K562 (cell line): ENCODE measurements at regions not wholly inside any gene's neighbourhood (a gene's known extent, or its start where the extent isn't known, plus 50 kb on each side); places are given as distances from the start of the nearest gene placed in this dataset.

Experiments used
- ATAC-seq: fragments of 200-7000 bp; cut with Tn5 transposase; 3 replicates; pipeline ENCODE4 v1.9.1; 2020; ENCODE audit warnings: moderate library complexity
- BruUV-seq: library from RNA; stranded (reverse); fragments of 400-500 nt; replicated peaks from 2 replicates; lab custom pipeline; 2021; lab: Mats Ljungman, UMichigan
- CTCF ChIA-PET: fragments of 300-600 bp; formaldehyde crosslinking; extraction: SDS; loops from one replicate; lab custom pipeline; 2021; ENCODE audit warnings: low intra/inter-chr PET ratio; lab: Yijun Ruan, JAX
- POLR2A ChIA-PET: fragments of 300-600, 350-650 bp; sonication (Branson Sonifier 250); formaldehyde crosslinking; extraction: SDS; loops from one replicate; lab custom pipeline; 2021; ENCODE audit warnings: antibody characterized with exemption, inconsistent platforms; lab: Yijun Ruan, JAX
- DNase-seq, 4 experiments: peaks; one replicate each; pipeline versions ENCODE4 v3.0.0 to v3.0.0-alpha.2; 2011 to 2018; ENCODE audit warnings: low spot score in 3 of 4, mixed read lengths in 3 of 4; ENCODE audit errors: extremely low read depth in 1 of 4
- FAIRE-seq: peaks from 2 replicates; lab custom pipeline; 2011; peaks lifted over from hg19 to GRCh38; lab: Jason Lieb, UNC
- H2AFZ ChIP-seq: 2 replicates; pipeline ENCODE4 v1.6.0; 2011; ENCODE audit warnings: low read depth, low read length, control low read depth, inconsistent platforms
- H3K27ac ChIP-seq: fragments of 200-600 bp; 3 replicates; pipeline ENCODE4 v1.8.0; 2011; ENCODE audit warnings: low read depth, mild to moderate bottlenecking, control low read depth, inconsistent platforms, low read length, moderate library complexity, mixed read lengths; ENCODE audit errors: extremely low read depth
- H3K27me3 ChIP-seq, 2 experiments: fragments of 300-600 bp in 1 of 2; 2 replicates in 1 of 2; 3 replicates in 1 of 2; pipeline versions ENCODE4 v1.6.0 to v1.8.0; 2011; ENCODE audit warnings: inconsistent platforms in 2 of 2, low read length in 2 of 2, mild to moderate bottlenecking in 1 of 2, mixed read lengths in 1 of 2, moderate library complexity in 1 of 2; ENCODE audit not compliant: control insufficient read depth in 2 of 2, insufficient read depth in 2 of 2
- H3K36me3 ChIP-seq: fragments of 300-600 bp; 3 replicates; pipeline ENCODE4 v1.8.0; 2011; ENCODE audit warnings: mild to moderate bottlenecking, low read length, inconsistent platforms; ENCODE audit not compliant: control insufficient read depth, insufficient read depth
- H3K4me1 ChIP-seq, 2 experiments: fragments of 200-600 bp in 1 of 2; replicated peaks in 1 of 2; 2 replicates in 1 of 2; 3 replicates in 1 of 2; pipeline versions ENCODE4 v1.5.1 to v1.8.0; 2011; ENCODE audit warnings: inconsistent platforms in 2 of 2, low read length in 2 of 2, mild to moderate bottlenecking in 1 of 2, mixed read lengths in 1 of 2, moderate library complexity in 1 of 2; ENCODE audit not compliant: control insufficient read depth in 2 of 2, insufficient read depth in 2 of 2
- H3K4me2 ChIP-seq: 2 replicates; pipeline ENCODE4 v1.6.1; 2011; ENCODE audit warnings: low read length, control low read depth, inconsistent platforms, mixed read lengths; ENCODE audit not compliant: insufficient read depth
- H3K4me3 ChIP-seq: fragments of 200-600 bp; sonication (generic), shearing (Covaris generic); 2 replicates; pipeline ENCODE4 v1.5.1; 2016; ENCODE audit warnings: control low read depth, inconsistent platforms
- H3K79me2 ChIP-seq: fragments of 200-600 bp; 3 replicates; pipeline ENCODE4 v1.8.0; 2011; ENCODE audit warnings: low read length, inconsistent platforms; ENCODE audit not compliant: control insufficient read depth, insufficient read depth
- H3K9ac ChIP-seq, 2 experiments: 2 replicates each; pipeline versions ENCODE4 v1.6.0 to v1.6.1; 2011; ENCODE audit warnings: low read depth in 2 of 2, low read length in 2 of 2, control low read depth in 1 of 2, inconsistent platforms in 1 of 2, mild to moderate bottlenecking in 1 of 2, mixed read lengths in 1 of 2; ENCODE audit not compliant: insufficient read depth in 1 of 2
- H3K9me1 ChIP-seq: one replicate; pipeline ENCODE4 v1.6.0; 2011; ENCODE audit warnings: inconsistent platforms, mild to moderate bottlenecking, low read length, moderate library complexity; ENCODE audit not compliant: control insufficient read depth, insufficient read depth
- H3K9me3 ChIP-seq: replicated peaks from 2 replicates; pipeline ENCODE4 v1.5.1; 2011; ENCODE audit warnings: low read depth, low read length, inconsistent platforms; ENCODE audit not compliant: control insufficient read depth, insufficient read depth
- H4K20me1 ChIP-seq: replicated peaks from 2 replicates; pipeline ENCODE4 v1.6.1; 2011; ENCODE audit warnings: low read length, inconsistent platforms, mixed read lengths; ENCODE audit not compliant: control insufficient read depth, insufficient read depth
- CREM ChIP-seq: IDR thresholded peaks from 2 replicates; pipeline ENCODE4 v1.6.1; 2014; ENCODE audit warnings: antibody characterized with exemption, low read depth
- CTCF ChIP-seq, 3 experiments: IDR thresholded peaks in 2 of 3; conservative IDR thresholded peaks in 1 of 3; 2 replicates each; pipeline ENCODE4 v1.5.1; 2011 to 2012; ENCODE audit warnings: low read length in 3 of 3, mild to moderate bottlenecking in 3 of 3, control low read depth in 2 of 3, improper control_type of control experiment in 1 of 3, inconsistent platforms in 1 of 3, low read depth in 1 of 3, mixed read lengths in 1 of 3, moderate library complexity in 1 of 3; ENCODE audit not compliant: insufficient read depth in 2 of 3
- ETS1 ChIP-seq: conservative IDR thresholded peaks from 2 replicates; pipeline ENCODE4 v1.6.1; 2011; ENCODE audit warnings: low read depth, mild to moderate bottlenecking, low read length; ENCODE audit not compliant: control insufficient read depth
- HDAC8 ChIP-seq: fragments of 450-650 bp; IDR thresholded peaks from 2 replicates; pipeline ENCODE4 v1.6.1; 2016; ENCODE audit warnings: mild to moderate bottlenecking, missing genetic modification characterization, moderate library complexity, missing compliant biosample characterization
- SMAD4 ChIP-seq: fragments of 250-450 bp; sonication (Bioruptor Pico); conservative IDR thresholded peaks from 2 replicates; pipeline ENCODE4 v1.8.0; 2021; ENCODE audit warnings: inconsistent platforms, mild to moderate bottlenecking, moderate library complexity
- ZNF175 ChIP-seq: fragments of 200-800 bp; sonication (Bioruptor generic); IDR thresholded peaks from 2 replicates; pipeline ENCODE4 v1.6.1; 2016; ENCODE audit warnings: low read depth, mild to moderate bottlenecking, missing genetic modification characterization, missing compliant biosample characterization
- WGBS: fragments of 100-300 bp; shearing (Covaris generic); methylation state at CpG from one replicate; pipeline ENCODE4 v1.1.6; 2016; ENCODE audit warnings: low coverage, mixed read lengths; ENCODE audit not compliant: insufficient coverage; ENCODE audit errors: missing lambda C conversion rate; 5-methylcytosine and 5-hydroxymethylcytosine counted together
- in situ Hi-C: fragments of 300-500 bp; cut with MboI; formaldehyde crosslinking; loops from 4 replicates; pipeline ENCODE4 v1.15.0; 2018; ENCODE audit warnings: inconsistent platforms, mixed read lengths
- intact Hi-C: fragments of 100-400 bp; cut with micrococcal nuclease; formaldehyde crosslinking; loops from 2 replicates; pipeline ENCODE4 v1.14.2; 2022

GRCh38 chr21:34020983-34021553, 52.3 kb upstream of the MRPS6 start:
- in situ Hi-C loops (no loop called here), intact Hi-C loops (no loop called here)
- CTCF ChIA-PET = interaction anchor here (0.9 kb wide), 1 partner anchor 54 kb away, joined by 3 read pairs; no protein-coding TSS in a partner anchor
- Histone ChIP-seq H3K4me3 (no peak overlapping the region), H2AFZ (no peak overlapping the region), H3K4me1 (peaks cover 0 to 26% of the 10 kb centered on the region in 2 experiments; a peak in 4 of 5 replicates), H3K27me3 (no peaks in the 10 kb centered on the region), H3K9me3 (no peaks in the 10 kb centered on the region), H3K79me2 (no peaks in the 10 kb centered on the region), H3K27ac (no peak overlapping the region), H4K20me1 (no peaks in the 10 kb centered on the region), H3K9me1 (no peaks in the 10 kb centered on the region), H3K9ac (no peak overlapping the region), H3K4me2 (no peak overlapping the region), H3K36me3 (no peaks in the 10 kb centered on the region)
- POLR2A ChIA-PET = no interaction called here
- 52% methylated on average over 4 of the region's 4 CpGs for WGBS
- ATAC-seq = no peak
- no peak for TF ChIP-seq HDAC8
- TF ChIP-seq ETS1 = no peak
- no peak for TF ChIP-seq ZNF175 (CRISPR knock-in tag)
- no peak for TF ChIP-seq CTCF (IDR thresholded peaks at IDR 0.05 in 2 of 3, conservative IDR thresholded peaks at IDR 0.05 in 1 of 3; ENCODE audit: insufficient read depth in 2 of 3, low read depth in 1 of 3, low read length in 3 of 3)
- no peak for TF ChIP-seq CREM
- TF ChIP-seq SMAD4 (CRISPR knock-in tag) = no peak
- no peak for FAIRE-seq
- DNase-seq = no peak
- BruUV-seq = no TSS peak
